HepG2 (cell line): ENCODE measurements at regions not wholly inside any gene's neighbourhood (a gene's known extent, or its start where the extent isn't known, plus 50 kb on each side); places are given as distances from the start of the nearest gene placed in this dataset.
"Not testable (repeated sequence)": the region's sequence is repeated elsewhere in the genome, so short reads cannot be mapped to it uniquely, and the experiment has no call there.

Experiments used
- CEBPB ChIP-seq: IDR thresholded peaks from 2 replicates; pipeline ENCODE4 v1.6.1; 2011; ENCODE audit warnings: low read depth, low read length, improper control_type of control experiment, borderline replicate concordance
- CHD2 ChIP-seq: IDR thresholded peaks from 2 replicates; pipeline ENCODE4 v1.6.1; 2011; ENCODE audit warnings: low read depth, low read length, improper control_type of control experiment
- PREB ChIP-seq: sonication (generic); formaldehyde crosslinking; IDR thresholded peaks from 2 replicates; pipeline ENCODE4 v1.4.0; 2020; ENCODE audit warnings: missing genetic modification reagents
- SP2 ChIP-seq: sonication (generic); formaldehyde crosslinking; IDR thresholded peaks from 2 replicates; pipeline ENCODE4 v1.5.1; 2020; ENCODE audit warnings: mild to moderate bottlenecking, missing genetic modification reagents
- ZBED4 ChIP-seq: sonication (generic); formaldehyde crosslinking; IDR thresholded peaks from 2 replicates; pipeline ENCODE4 v1.4.0; 2020; ENCODE audit warnings: missing genetic modification reagents, borderline replicate concordance

- TF ChIP-seq CHD2; ZBED4 (CRISPR knock-in tag); CEBPB; PREB; SP2 (CRISPR knock-in tag): not testable (repeated sequence)
These were observed 146.9 kb downstream of the LYPLAL1 start for GRCh38 chr1:219320563-219320962.
